HCT116 (cell line): ENCODE measurements at regions not wholly inside any gene's neighbourhood (a gene's known extent, or its start where the extent isn't known, plus 50 kb on each side); places are given as distances from the start of the nearest gene placed in this dataset.

ENCODE experiments used
- ATAC-seq: fragments of 200-7000 bp; cut with Tn5 transposase; 2 replicates; pipeline ENCODE4 v1.9.1; 2020; ENCODE audit warnings: mild to moderate bottlenecking, moderate library complexity
- BruUV-seq: library from RNA; stranded (reverse); fragments of 400-500 nt; replicated peaks from 2 replicates; lab custom pipeline; 2021; lab: Mats Ljungman, UMichigan
- CTCF ChIA-PET: fragments of 300-600 bp; sonication (Branson Sonifier 250); formaldehyde crosslinking; loops from one replicate; lab custom pipeline; 2021; ENCODE audit warnings: antibody characterized with exemption; lab: Charles Lee
- POLR2A ChIA-PET: fragments of 300-600, 350-600 bp; sonication (Branson Sonifier 250); formaldehyde crosslinking; loops from one replicate; lab custom pipeline; 2021; ENCODE audit warnings: antibody characterized with exemption; lab: Charles Lee
- RAD21 ChIA-PET, 2 experiments: fragments of 300-600 bp; sonication (Branson Sonifier 250); formaldehyde crosslinking; loops; one replicate each; lab custom pipeline; 2023; ENCODE audit warnings: low total read pairs in 2 of 2; ENCODE audit not compliant: uncharacterized antibody in 2 of 2, unreplicated experiment in 2 of 2, low non-redundant PET in 1 of 2; lab: Charles Lee
- DNase-seq: peaks from one replicate; pipeline ENCODE4 v3.0.0-alpha.2; 2010; ENCODE audit warnings: low read depth, low spot score
- H2AFZ ChIP-seq: fragments of 200-600 bp; shearing (Covaris generic), sonication (generic); 2 replicates; pipeline ENCODE4 v1.6.1; 2017; ENCODE audit warnings: low read depth, mixed run types, mixed read lengths, antibody characterized with exemption, low read length; ENCODE audit not compliant: poor library complexity, severe bottlenecking
- H3K27ac ChIP-seq: 2 replicates; pipeline ENCODE4 v1.5.1; 2012; ENCODE audit warnings: low read depth, low read length
- H3K27me3 ChIP-seq: fragments of 200-600 bp; sonication (generic); 2 replicates; pipeline ENCODE4 v1.6.1; 2016; ENCODE audit warnings: mixed run types, low read length, mixed read lengths; ENCODE audit not compliant: insufficient read depth
- H3K36me3 ChIP-seq, 2 experiments: fragments of 200-500 bp in 1 of 2; fragments of 200-600 bp in 1 of 2; sonication (Bioruptor generic) in 1 of 2; sonication (generic) in 1 of 2; 2 replicates each; pipeline versions ENCODE4 v1.5.1 to v1.6.1; 2014 to 2016; ENCODE audit warnings: low read length in 2 of 2, inconsistent platforms in 1 of 2, mixed read lengths in 1 of 2, mixed run types in 1 of 2; ENCODE audit not compliant: insufficient read depth in 2 of 2, control insufficient read depth in 1 of 2
- H3K4me1 ChIP-seq, 2 experiments: fragments of 200-600 bp in 1 of 2; sonication (generic) in 1 of 2; 2 replicates each; pipeline versions ENCODE4 v1.5.1 to v1.6.1; 2012 to 2017; ENCODE audit warnings: low read length in 2 of 2, inconsistent platforms in 1 of 2, mild to moderate bottlenecking in 1 of 2, mixed read lengths in 1 of 2, mixed run types in 1 of 2, moderate library complexity in 1 of 2; ENCODE audit not compliant: insufficient read depth in 2 of 2, control insufficient read depth in 1 of 2
- H3K4me2 ChIP-seq: fragments of 200-600 bp; sonication (generic); 2 replicates; pipeline ENCODE4 v1.6.1; 2017; ENCODE audit warnings: mixed run types, low read length, mixed read lengths
- H3K4me3 ChIP-seq, 2 experiments: fragments of 200-600 bp in 1 of 2; sonication (generic) in 1 of 2; replicated peaks in 1 of 2; 2 replicates each; pipeline ENCODE4 v1.5.1; 2011 to 2016; ENCODE audit warnings: low read length in 2 of 2, control low read depth in 1 of 2, low read depth in 1 of 2, mild to moderate bottlenecking in 1 of 2, mixed read lengths in 1 of 2, mixed run types in 1 of 2
- H3K79me2 ChIP-seq: fragments of 200-600 bp; sonication (generic); 2 replicates; pipeline ENCODE4 v1.6.1; 2017; ENCODE audit warnings: mild to moderate bottlenecking, mixed run types, low read length, moderate library complexity, mixed read lengths; ENCODE audit not compliant: insufficient read depth
- H3K9ac ChIP-seq: fragments of 200-600 bp; sonication (generic); 2 replicates; pipeline ENCODE4 v1.6.1; 2016; ENCODE audit warnings: low read length, mixed read lengths
- H3K9me2 ChIP-seq: fragments of 200-600 bp; sonication (generic), shearing (Covaris generic); 2 replicates; pipeline ENCODE4 v1.6.1; 2017; ENCODE audit warnings: mixed run types, mild to moderate bottlenecking, moderate library complexity; ENCODE audit not compliant: insufficient read depth
- H3K9me3 ChIP-seq, 2 experiments: fragments of 200-500 bp in 1 of 2; fragments of 200-600 bp in 1 of 2; sonication (Bioruptor generic) in 1 of 2; sonication (generic) in 1 of 2; 2 replicates each; pipeline ENCODE4 v1.6.1; 2014 to 2017; ENCODE audit warnings: low read length in 2 of 2, mixed read lengths in 2 of 2, inconsistent platforms in 1 of 2, low read depth in 1 of 2, mild to moderate bottlenecking in 1 of 2, mixed run types in 1 of 2, moderate library complexity in 1 of 2; ENCODE audit not compliant: control insufficient read depth in 1 of 2, insufficient read depth in 1 of 2
- H4K20me1 ChIP-seq: fragments of 200-600 bp; sonication (generic), shearing (Covaris generic); 2 replicates; pipeline ENCODE4 v1.6.1; 2017; ENCODE audit warnings: mixed run types, mild to moderate bottlenecking, moderate library complexity; ENCODE audit not compliant: insufficient read depth
- CBX3 ChIP-seq: IDR thresholded peaks from 2 replicates; pipeline ENCODE4 v1.6.1; 2012; ENCODE audit warnings: low read depth
- CEBPB ChIP-seq: IDR thresholded peaks from 2 replicates; pipeline ENCODE4 v1.6.1; 2012; ENCODE audit warnings: low read depth
- ELF1 ChIP-seq: IDR thresholded peaks from 2 replicates; pipeline ENCODE4 v1.6.1; 2012; ENCODE audit warnings: low read depth, borderline replicate concordance
- EZH2 ChIP-seq: fragments of 200-600 bp; sonication (generic); IDR thresholded peaks from 2 replicates; pipeline ENCODE4 v1.6.1; 2017; ENCODE audit warnings: antibody characterized with exemption, mixed run types
- EZH2phosphoT487 ChIP-seq: fragments of 200-600 bp; IDR thresholded peaks from 2 replicates; pipeline ENCODE4 v1.6.1; 2018; ENCODE audit warnings: antibody characterized with exemption, borderline replicate concordance
- JUND ChIP-seq: IDR thresholded peaks from 2 replicates; pipeline ENCODE4 v1.6.1; 2012
- POLR2A ChIP-seq: IDR thresholded peaks from 2 replicates; pipeline ENCODE4 v1.7.0; 2011; ENCODE audit warnings: borderline replicate concordance; ENCODE audit not compliant: insufficient read depth, insufficient read length; ENCODE audit errors: extremely low read depth
- RAD21 ChIP-seq: IDR thresholded peaks from 2 replicates; pipeline ENCODE4 v1.6.1; 2012; ENCODE audit warnings: low read depth, mild to moderate bottlenecking
- SIN3A ChIP-seq: IDR thresholded peaks from 2 replicates; pipeline ENCODE4 v1.6.1; 2012; ENCODE audit warnings: low read depth
- SP1 ChIP-seq: IDR thresholded peaks from 2 replicates; pipeline ENCODE4 v1.6.1; 2012; ENCODE audit warnings: low read depth
- TCF7L2 ChIP-seq: IDR thresholded peaks from 2 replicates; pipeline ENCODE4 v1.7.0; 2011; ENCODE audit warnings: borderline replicate concordance, inconsistent platforms; ENCODE audit not compliant: insufficient read depth, insufficient read length; ENCODE audit errors: extremely low read depth
- ZFX ChIP-seq: fragments of 450-650 bp; IDR thresholded peaks from 2 replicates; pipeline ENCODE4 v1.6.1; 2017
- intact Hi-C: fragments of 100-400 bp; cut with micrococcal nuclease; formaldehyde crosslinking; loops from 2 replicates; pipeline ENCODE4 v1.10.0; 2022
- TF ChIP-seq, protein P1 (sequence below): IDR thresholded peaks from 2 replicates; pipeline ENCODE4 v1.6.1; 2012
- TF ChIP-seq, protein P2 (sequence below): IDR thresholded peaks from 2 replicates; pipeline ENCODE4 v1.6.1; 2011; ENCODE audit warnings: mild to moderate bottlenecking, low read length, moderate library complexity; ENCODE audit not compliant: insufficient replicate concordance; ENCODE audit errors: extremely low read depth

- H3K27ac ChIP-seq = no peak overlapping the region
- H4K20me1 ChIP-seq = no peaks in the 10 kb centered on the region
- H3K4me2 ChIP-seq = no peak overlapping the region
- H3K9ac ChIP-seq = no peak overlapping the region
- no peaks in the 10 kb centered on the region for H3K4me1 ChIP-seq
- H3K36me3 ChIP-seq = no peaks in the 10 kb centered on the region
- no peak overlapping the region for H3K4me3 ChIP-seq
- no peaks in the 10 kb centered on the region for H3K9me2 ChIP-seq
- no TSS peak for BruUV-seq
- CTCF ChIA-PET = no interaction called here
- H3K79me2 ChIP-seq = no peaks in the 10 kb centered on the region
- intact Hi-C loops = no loop called here
- no peak for DNase-seq
- no peaks in the 10 kb centered on the region for H3K9me3 ChIP-seq
- no peak for ATAC-seq
- no peaks in the 10 kb centered on the region for H3K27me3 ChIP-seq
- TF ChIP-seq ELF1 (no peak), SP1 (no peak), POLR2A (no peak), SIN3A (no peak), ZFX (no peak), JUND (no peak), EZH2 (no peak), CEBPB (no peak), EZH2phosphoT487 (no peak), CBX3 (no peak), RAD21 (no peak), TCF7L2 (no peak)
- TF ChIP-seq, protein P1, sequence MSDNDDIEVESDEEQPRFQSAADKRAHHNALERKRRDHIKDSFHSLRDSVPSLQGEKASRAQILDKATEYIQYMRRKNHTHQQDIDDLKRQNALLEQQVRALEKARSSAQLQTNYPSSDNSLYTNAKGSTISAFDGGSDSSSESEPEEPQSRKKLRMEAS = no peak
- TF ChIP-seq, protein P2, sequence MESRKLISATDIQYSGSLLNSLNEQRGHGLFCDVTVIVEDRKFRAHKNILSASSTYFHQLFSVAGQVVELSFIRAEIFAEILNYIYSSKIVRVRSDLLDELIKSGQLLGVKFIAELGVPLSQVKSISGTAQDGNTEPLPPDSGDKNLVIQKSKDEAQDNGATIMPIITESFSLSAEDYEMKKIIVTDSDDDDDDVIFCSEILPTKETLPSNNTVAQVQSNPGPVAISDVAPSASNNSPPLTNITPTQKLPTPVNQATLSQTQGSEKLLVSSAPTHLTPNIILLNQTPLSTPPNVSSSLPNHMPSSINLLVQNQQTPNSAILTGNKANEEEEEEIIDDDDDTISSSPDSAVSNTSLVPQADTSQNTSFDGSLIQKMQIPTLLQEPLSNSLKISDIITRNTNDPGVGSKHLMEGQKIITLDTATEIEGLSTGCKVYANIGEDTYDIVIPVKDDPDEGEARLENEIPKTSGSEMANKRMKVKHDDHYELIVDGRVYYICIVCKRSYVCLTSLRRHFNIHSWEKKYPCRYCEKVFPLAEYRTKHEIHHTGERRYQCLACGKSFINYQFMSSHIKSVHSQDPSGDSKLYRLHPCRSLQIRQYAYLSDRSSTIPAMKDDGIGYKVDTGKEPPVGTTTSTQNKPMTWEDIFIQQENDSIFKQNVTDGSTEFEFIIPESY = no peak
- RAD21 ChIA-PET = no interaction called here
- no peak overlapping the region for H2AFZ ChIP-seq
- POLR2A ChIA-PET = no interaction called here
Measured at GRCh38 chr1:59237900-59238299, 59.0 kb upstream of the FGGY start.
